ENCODE measurements at regions not wholly inside any gene's neighbourhood (a gene's known extent, or its start where the extent isn't known, plus 50 kb on each side); places are given as distances from the start of the nearest gene placed in this dataset.
"Not testable (repeated sequence)": the region's sequence is repeated elsewhere in the genome, so short reads cannot be mapped to it uniquely, and the experiment has no call there.

GRCh38 chr4:28845158-28845557 is 1875.0 kb upstream of the PCDH7 start:
- ChIA-PET CTCF (no interaction called here), POLR2A (no interaction called here)
- H3K4me3 ChIP-seq (ENCODE audit: low read depth, low read length), result no peak overlapping the region
- DNase-seq (ENCODE audit: low read depth, low spot score), result no peak
- no peak for TF ChIP-seq CTCF (IDR thresholded peaks at IDR 0.05; ENCODE audit: insufficient read depth, low read length, missing control alignments)

- H3K4me3 ChIP-seq (ENCODE audit: low read depth, low read length); CTCF ChIA-PET; DNase-seq (ENCODE audit: low read depth, low spot score); POLR2A ChIA-PET: not testable (repeated sequence)
These were observed 1863.1 kb upstream of the PCDH7 start for GRCh38 chr4:28857028-28857427.

- ChIA-PET CTCF (no interaction called here), POLR2A (no interaction called here)
- H3K4me3 ChIP-seq (ENCODE audit: low read depth, low read length), result no peak overlapping the region
- no peak for TF ChIP-seq CTCF (IDR thresholded peaks at IDR 0.05; ENCODE audit: insufficient read depth, low read length, missing control alignments)
- no peak for DNase-seq (ENCODE audit: low read depth, low spot score)
These were observed 1851.3 kb upstream of the PCDH7 start for GRCh38 chr4:28868841-28869240.

GRCh38 chr4:28879178-28879577 is 1841.0 kb upstream of the PCDH7 start:
- CTCF ChIA-PET, result no interaction called here
- POLR2A ChIA-PET, result no interaction called here
- DNase-seq (ENCODE audit: low read depth, low spot score), result no peak
- TF ChIP-seq CTCF (IDR thresholded peaks at IDR 0.05; ENCODE audit: insufficient read depth, low read length, missing control alignments), result no peak
- H3K4me3 ChIP-seq (ENCODE audit: low read depth, low read length), result no peak overlapping the region

- CTCF ChIA-PET, result no interaction called here
- POLR2A ChIA-PET, result no interaction called here
These were observed 1840.3 kb upstream of the PCDH7 start for GRCh38 chr4:28879900-28880299.

GRCh38 chr4:28883211-28883610 is 1837.0 kb upstream of the PCDH7 start:
- ChIA-PET CTCF (interaction anchor here (0.7 kb wide), 1 partner anchor 154 kb away, joined by 3 read pairs; no protein-coding TSS in a partner anchor), POLR2A (no interaction called here)
- DNase-seq (ENCODE audit: low read depth, low spot score), result no peak
- no peak overlapping the region for H3K4me3 ChIP-seq (ENCODE audit: low read depth, low read length)
- no peak for TF ChIP-seq CTCF (IDR thresholded peaks at IDR 0.05; ENCODE audit: insufficient read depth, low read length, missing control alignments)

More at GRCh38 chr4:28879900-28880299, 1840.3 kb upstream of the PCDH7 start:
- H3K4me3 ChIP-seq (ENCODE audit: low read depth, low read length), result no peak overlapping the region
- no peak for DNase-seq (ENCODE audit: low read depth, low spot score)
- TF ChIP-seq CTCF (IDR thresholded peaks at IDR 0.05; ENCODE audit: insufficient read depth, low read length, missing control alignments), result no peak

- ChIA-PET POLR2A (no interaction called here), CTCF (no interaction called here)
- no peak for TF ChIP-seq CTCF (IDR thresholded peaks at IDR 0.05; ENCODE audit: insufficient read depth, low read length, missing control alignments)
- no peak for DNase-seq (ENCODE audit: low read depth, low spot score)
- no peak overlapping the region for H3K4me3 ChIP-seq (ENCODE audit: low read depth, low read length)
These were observed 1833.2 kb upstream of the PCDH7 start for GRCh38 chr4:28886934-28887333.
